NB4 (cell line): ENCODE measurements at regions not wholly inside any gene's neighbourhood (a gene's known extent, or its start where the extent isn't known, plus 50 kb on each side); places are given as distances from the start of the nearest gene placed in this dataset.

Experiments used
- DNase-seq: peaks from one replicate; pipeline ENCODE4 v3.0.0; 2010; ENCODE audit warnings: low read depth
- H3K4me3 ChIP-seq: one replicate; pipeline ENCODE4 v1.5.1; 2011; ENCODE audit warnings: mild to moderate bottlenecking, low read depth, low read length, moderate library complexity
- CTCF ChIP-seq: IDR thresholded peaks from one replicate; pipeline ENCODE4 v1.5.1; 2012; ENCODE audit warnings: low read depth, low read length
- MAX ChIP-seq: IDR thresholded peaks from 2 replicates; pipeline ENCODE4 v1.6.1; 2011; ENCODE audit warnings: low read depth, low read length
- MYC ChIP-seq: IDR thresholded peaks from 2 replicates; pipeline ENCODE4 v1.6.1; 2011; ENCODE audit warnings: low read depth, low read length
- POLR2A ChIP-seq: IDR thresholded peaks from 2 replicates; pipeline ENCODE4 v1.6.1; 2011; ENCODE audit warnings: mild to moderate bottlenecking; ENCODE audit not compliant: insufficient read length; ENCODE audit errors: extremely low read depth

GRCh38 chr2:236847538-236848263, 238.0 kb upstream of the COPS8 start:
- DNase-seq: no peak
- no peak overlapping the region for H3K4me3 ChIP-seq
- TF ChIP-seq POLR2A (no peak), MAX (no peak), CTCF (no peak), MYC (no peak)

GRCh38 chr2:236848501-236848900, 237.2 kb upstream of the COPS8 start:
- H3K4me3 ChIP-seq: no peak overlapping the region
- no peak for DNase-seq
- no peak for TF ChIP-seq POLR2A

GRCh38 chr2:236849508-236849907, 236.2 kb upstream of the COPS8 start:
- TF ChIP-seq MAX (no peak), MYC (no peak), POLR2A (no peak), CTCF (no peak)
- no peak for DNase-seq

GRCh38 chr2:236849940-236850339, 235.7 kb upstream of the COPS8 start:
- H3K4me3 ChIP-seq: no peak overlapping the region
- no peak for DNase-seq
- no peak for TF ChIP-seq CTCF
- TF ChIP-seq MYC: no peak
- no peak for TF ChIP-seq MAX
- no peak for TF ChIP-seq POLR2A

More at GRCh38 chr2:236849508-236849907, 236.2 kb upstream of the COPS8 start:
- no peak overlapping the region for H3K4me3 ChIP-seq

- DNase-seq: no peak
- TF ChIP-seq MAX (no peak), POLR2A (no peak), CTCF (no peak), MYC (no peak)
- H3K4me3 ChIP-seq: no peak overlapping the region
Measured at GRCh38 chr2:236851187-236851586, 234.5 kb upstream of the COPS8 start.

- no peak for DNase-seq
- no peak for TF ChIP-seq POLR2A
- TF ChIP-seq CTCF: no peak
- TF ChIP-seq MYC: no peak
- no peak for TF ChIP-seq MAX
- no peak overlapping the region for H3K4me3 ChIP-seq
Measured at GRCh38 chr2:236852100-236852976, 233.4 kb upstream of the COPS8 start.
